ENCODE measurements at regions not wholly inside any gene's neighbourhood (a gene's known extent, or its start where the extent isn't known, plus 50 kb on each side); places are given as distances from the start of the nearest gene placed in this dataset.

DNA sequence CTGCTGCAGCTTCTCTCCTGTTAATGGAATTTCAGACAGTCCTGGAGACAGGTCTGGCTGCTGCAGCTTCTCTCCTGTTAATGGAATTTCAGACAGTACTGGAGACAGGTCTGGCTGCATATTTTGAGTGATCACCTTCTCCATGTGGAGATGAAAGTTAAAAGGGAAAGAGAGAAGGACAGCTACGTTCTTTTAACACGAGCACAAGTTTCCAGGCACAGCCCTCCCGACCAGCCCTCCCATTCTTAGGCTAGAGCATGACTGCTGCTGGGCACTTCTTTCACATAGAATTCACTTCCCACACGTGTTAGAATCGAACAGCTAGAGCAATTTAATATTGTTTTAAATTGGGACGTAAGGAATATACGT, 133.3 kb upstream of the DMRT1 start:
- H3K4me2 ChIP-seq (ENCODE audit: low read length): peak overlapping the region; percentile 53
- H3K27me3 ChIP-seq (ENCODE audit: low read depth, low read length): no peaks in the 10 kb centered on the region
- H3K36me3 ChIP-seq (replicated peaks; ENCODE audit: low read depth, low read length): no peaks in the 10 kb centered on the region
- no peak overlapping the region for H3K27ac ChIP-seq (ENCODE audit: low read length)
- H3K9ac ChIP-seq (ENCODE audit: low read length): peak overlapping the region; percentile 29
- H3K4me1 ChIP-seq (ENCODE audit: low read length): peaks cover 10% of the 10 kb centered on the region
- no peaks in the 10 kb centered on the region for H3K79me2 ChIP-seq (ENCODE audit: low read length)
- 0 out of 2 replicates have a peak overlapping the region, but pooled peaks have one; percentile 15 for H2AFZ ChIP-seq (ENCODE audit: low read depth, low read length)
- no peaks in the 10 kb centered on the region for H4K20me1 ChIP-seq (ENCODE audit: insufficient read depth, low read length)
- no peaks in the 10 kb centered on the region for H3K9me3 ChIP-seq (ENCODE audit: insufficient read depth, low read length)
- peak overlapping the region; percentile 53 for H3K4me3 ChIP-seq (ENCODE audit: low read length)
- TF ChIP-seq EZH2phosphoT487 (IDR thresholded peaks at IDR 0.05; ENCODE audit: low read depth): no peak
- TF ChIP-seq, protein P1, sequence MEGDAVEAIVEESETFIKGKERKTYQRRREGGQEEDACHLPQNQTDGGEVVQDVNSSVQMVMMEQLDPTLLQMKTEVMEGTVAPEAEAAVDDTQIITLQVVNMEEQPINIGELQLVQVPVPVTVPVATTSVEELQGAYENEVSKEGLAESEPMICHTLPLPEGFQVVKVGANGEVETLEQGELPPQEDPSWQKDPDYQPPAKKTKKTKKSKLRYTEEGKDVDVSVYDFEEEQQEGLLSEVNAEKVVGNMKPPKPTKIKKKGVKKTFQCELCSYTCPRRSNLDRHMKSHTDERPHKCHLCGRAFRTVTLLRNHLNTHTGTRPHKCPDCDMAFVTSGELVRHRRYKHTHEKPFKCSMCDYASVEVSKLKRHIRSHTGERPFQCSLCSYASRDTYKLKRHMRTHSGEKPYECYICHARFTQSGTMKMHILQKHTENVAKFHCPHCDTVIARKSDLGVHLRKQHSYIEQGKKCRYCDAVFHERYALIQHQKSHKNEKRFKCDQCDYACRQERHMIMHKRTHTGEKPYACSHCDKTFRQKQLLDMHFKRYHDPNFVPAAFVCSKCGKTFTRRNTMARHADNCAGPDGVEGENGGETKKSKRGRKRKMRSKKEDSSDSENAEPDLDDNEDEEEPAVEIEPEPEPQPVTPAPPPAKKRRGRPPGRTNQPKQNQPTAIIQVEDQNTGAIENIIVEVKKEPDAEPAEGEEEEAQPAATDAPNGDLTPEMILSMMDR (IDR thresholded peaks at IDR 0.05; ENCODE audit: low read depth, low read length): no peak

DNA sequence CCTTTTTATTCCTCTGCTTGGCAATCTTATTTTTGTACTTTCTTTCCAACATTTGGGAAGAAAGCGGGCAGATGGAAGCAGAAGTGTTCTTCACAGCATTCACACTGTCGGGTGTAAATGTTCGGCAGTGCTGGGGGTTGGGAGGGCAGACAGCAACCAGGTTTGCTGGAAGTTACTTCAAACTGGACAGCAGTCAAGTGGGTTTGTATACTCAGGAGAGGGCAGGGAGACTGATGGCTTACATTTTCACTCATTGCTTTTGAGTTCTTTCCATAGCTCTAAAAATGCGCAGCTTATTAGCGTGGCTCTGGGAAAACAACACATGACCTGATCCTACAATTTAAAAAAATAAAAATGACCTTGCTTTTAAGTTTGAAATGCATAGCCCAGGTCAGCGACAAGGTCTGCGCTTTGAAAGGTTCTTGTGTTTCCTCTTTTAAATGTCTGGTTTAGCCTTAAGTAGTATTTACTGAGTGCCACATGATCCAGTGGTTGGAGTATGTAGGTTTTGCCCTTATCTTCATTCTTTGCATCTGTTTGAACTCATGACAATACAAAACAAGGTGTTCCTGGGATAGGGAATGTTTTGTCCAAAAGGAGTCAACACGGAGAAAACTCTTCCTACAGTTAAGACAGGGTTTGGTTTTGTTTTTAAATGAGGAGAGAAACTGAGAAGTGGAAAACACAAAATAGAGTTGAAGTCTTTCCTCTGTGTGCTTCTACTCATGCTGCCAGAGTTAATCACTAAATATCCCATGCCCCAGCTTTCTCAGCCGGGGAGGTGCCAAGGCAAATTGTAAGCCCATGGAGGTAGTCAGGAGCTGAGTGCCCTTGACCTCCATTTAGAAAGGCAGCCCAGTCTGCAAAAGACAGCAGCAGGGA, 132.7 kb upstream of the DMRT1 start:
- no peaks in the 10 kb centered on the region for H4K20me1 ChIP-seq (ENCODE audit: insufficient read depth, low read length)
- H3K4me3 ChIP-seq (ENCODE audit: low read length): peak overlapping the region; percentile 53
- H3K9me3 ChIP-seq (ENCODE audit: insufficient read depth, low read length): no peaks in the 10 kb centered on the region
- no peaks in the 10 kb centered on the region for H3K27me3 ChIP-seq (ENCODE audit: low read depth, low read length)
- 0 out of 2 replicates have a peak overlapping the region, but pooled peaks have one; percentile 15 for H2AFZ ChIP-seq (ENCODE audit: low read depth, low read length)
- H3K79me2 ChIP-seq (ENCODE audit: low read length): no peaks in the 10 kb centered on the region
- H3K36me3 ChIP-seq (replicated peaks; ENCODE audit: low read depth, low read length): no peaks in the 10 kb centered on the region
- peaks cover 10% of the 10 kb centered on the region for H3K4me1 ChIP-seq (ENCODE audit: low read length)
- H3K9ac ChIP-seq (ENCODE audit: low read length): peak overlapping the region; percentile 29; the same call in 1 of the 2 replicates
- peak overlapping the region; percentile 53 for H3K4me2 ChIP-seq (ENCODE audit: low read length)
- no peak overlapping the region for H3K27ac ChIP-seq (ENCODE audit: low read length)
- TF ChIP-seq, protein P1 (IDR thresholded peaks at IDR 0.05; ENCODE audit: low read depth, low read length): no peak
- TF ChIP-seq EZH2phosphoT487 (IDR thresholded peaks at IDR 0.05; ENCODE audit: low read depth): no peak

DNA sequence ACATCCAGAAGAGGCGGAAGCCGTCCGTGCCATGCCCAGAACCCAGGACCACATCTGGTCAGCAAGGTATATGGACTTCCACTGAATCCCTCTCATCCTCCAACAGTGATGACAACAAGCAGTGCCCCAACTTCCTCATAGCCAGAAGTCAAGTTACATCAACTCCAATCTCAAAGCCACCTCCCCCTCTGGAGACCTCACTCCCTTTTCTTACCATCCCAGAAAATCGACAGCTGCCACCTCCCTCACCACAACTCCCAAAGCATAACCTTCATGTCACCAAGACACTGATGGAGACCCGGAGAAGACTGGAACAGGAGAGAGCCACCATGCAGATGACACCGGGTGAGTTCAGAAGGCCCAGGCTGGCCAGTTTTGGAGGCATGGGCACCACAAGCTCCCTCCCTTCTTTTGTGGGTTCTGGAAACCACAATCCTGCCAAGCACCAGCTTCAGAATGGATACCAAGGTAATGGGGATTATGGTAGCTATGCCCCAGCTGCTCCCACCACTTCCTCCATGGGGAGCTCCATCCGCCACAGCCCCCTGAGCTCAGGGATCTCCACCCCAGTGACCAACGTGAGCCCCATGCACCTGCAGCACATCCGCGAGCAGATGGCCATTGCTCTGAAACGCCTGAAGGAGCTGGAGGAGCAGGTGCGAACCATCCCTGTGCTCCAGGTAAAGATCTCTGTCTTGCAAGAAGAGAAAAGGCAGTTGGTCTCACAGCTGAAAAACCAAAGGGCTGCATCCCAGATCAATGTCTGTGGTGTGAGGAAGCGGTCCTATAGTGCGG, 130.3 kb upstream of the DMRT1 start:
- H3K9me3 ChIP-seq (ENCODE audit: insufficient read depth, low read length): no peaks in the 10 kb centered on the region
- H3K27ac ChIP-seq (ENCODE audit: low read length): no peak overlapping the region
- no peaks in the 10 kb centered on the region for H3K79me2 ChIP-seq (ENCODE audit: low read length)
- no peaks in the 10 kb centered on the region for H4K20me1 ChIP-seq (ENCODE audit: insufficient read depth, low read length)
- H3K4me2 ChIP-seq (ENCODE audit: low read length): no peak overlapping the region
- peaks cover 6% of the 10 kb centered on the region for H3K4me1 ChIP-seq (ENCODE audit: low read length)
- no peaks in the 10 kb centered on the region for H3K27me3 ChIP-seq (ENCODE audit: low read depth, low read length)
- H2AFZ ChIP-seq (ENCODE audit: low read depth, low read length): no peak overlapping the region
- no peak overlapping the region for H3K4me3 ChIP-seq (ENCODE audit: low read length)
- H3K9ac ChIP-seq (ENCODE audit: low read length): no peak overlapping the region
- TF ChIP-seq EZH2phosphoT487 (IDR thresholded peaks at IDR 0.05; ENCODE audit: low read depth): no peak
- TF ChIP-seq, protein P1 (IDR thresholded peaks at IDR 0.05; ENCODE audit: low read depth, low read length): no peak
- no peaks in the 10 kb centered on the region for H3K36me3 ChIP-seq (replicated peaks; ENCODE audit: low read depth, low read length)

All from OCI-LY3 (cell line).